ENCODE measurements at regions not wholly inside any gene's neighbourhood (a gene's known extent, or its start where the extent isn't known, plus 50 kb on each side); places are given as distances from the start of the nearest gene placed in this dataset.

DNA sequence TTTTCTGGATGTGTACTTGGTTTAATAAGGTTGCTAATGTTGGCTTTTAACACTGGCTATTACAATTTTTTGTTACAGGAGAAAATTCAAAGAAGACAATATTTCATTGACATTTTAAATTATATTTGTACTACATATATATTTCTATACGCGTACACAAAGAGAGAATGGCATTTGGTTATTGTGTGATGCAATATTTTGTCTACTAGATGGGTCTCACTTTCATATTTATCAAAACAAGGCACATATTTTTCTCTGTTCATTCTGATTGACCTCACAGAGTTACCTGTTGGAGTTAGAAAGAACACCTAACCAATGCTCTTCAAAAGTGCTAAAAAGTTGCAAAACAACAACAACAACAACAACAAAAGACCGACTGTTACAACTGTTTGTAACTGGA is 50.2 kb upstream of the VGLL3 start:
- no peak for DNase-seq

Data from Kasumi-1 (cell line).